ENCODE measurements at regions not wholly inside any gene's neighbourhood (a gene's known extent, or its start where the extent isn't known, plus 50 kb on each side); places are given as distances from the start of the nearest gene placed in this dataset.

- TF ChIP-seq, protein P1, sequence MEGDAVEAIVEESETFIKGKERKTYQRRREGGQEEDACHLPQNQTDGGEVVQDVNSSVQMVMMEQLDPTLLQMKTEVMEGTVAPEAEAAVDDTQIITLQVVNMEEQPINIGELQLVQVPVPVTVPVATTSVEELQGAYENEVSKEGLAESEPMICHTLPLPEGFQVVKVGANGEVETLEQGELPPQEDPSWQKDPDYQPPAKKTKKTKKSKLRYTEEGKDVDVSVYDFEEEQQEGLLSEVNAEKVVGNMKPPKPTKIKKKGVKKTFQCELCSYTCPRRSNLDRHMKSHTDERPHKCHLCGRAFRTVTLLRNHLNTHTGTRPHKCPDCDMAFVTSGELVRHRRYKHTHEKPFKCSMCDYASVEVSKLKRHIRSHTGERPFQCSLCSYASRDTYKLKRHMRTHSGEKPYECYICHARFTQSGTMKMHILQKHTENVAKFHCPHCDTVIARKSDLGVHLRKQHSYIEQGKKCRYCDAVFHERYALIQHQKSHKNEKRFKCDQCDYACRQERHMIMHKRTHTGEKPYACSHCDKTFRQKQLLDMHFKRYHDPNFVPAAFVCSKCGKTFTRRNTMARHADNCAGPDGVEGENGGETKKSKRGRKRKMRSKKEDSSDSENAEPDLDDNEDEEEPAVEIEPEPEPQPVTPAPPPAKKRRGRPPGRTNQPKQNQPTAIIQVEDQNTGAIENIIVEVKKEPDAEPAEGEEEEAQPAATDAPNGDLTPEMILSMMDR (IDR thresholded peaks at IDR 0.05): no peak
- TF ChIP-seq POLR2A (IDR thresholded peaks at IDR 0.05): no peak
These were observed 123.3 kb upstream of the CWC22 start for GRCh38 chr2:180130403-180130802.
